HG03095 (cell line): ENCODE measurements at regions not wholly inside any gene's neighbourhood (a gene's known extent, or its start where the extent isn't known, plus 50 kb on each side); places are given as distances from the start of the nearest gene placed in this dataset.

ENCODE experiments used
- ATAC-seq: cut with Tn5 transposase; IDR thresholded peaks from one replicate; pipeline ENCODE4 v1.9.1; 2021; ENCODE audit warnings: moderate library complexity; ENCODE audit not compliant: unreplicated experiment

DNA sequence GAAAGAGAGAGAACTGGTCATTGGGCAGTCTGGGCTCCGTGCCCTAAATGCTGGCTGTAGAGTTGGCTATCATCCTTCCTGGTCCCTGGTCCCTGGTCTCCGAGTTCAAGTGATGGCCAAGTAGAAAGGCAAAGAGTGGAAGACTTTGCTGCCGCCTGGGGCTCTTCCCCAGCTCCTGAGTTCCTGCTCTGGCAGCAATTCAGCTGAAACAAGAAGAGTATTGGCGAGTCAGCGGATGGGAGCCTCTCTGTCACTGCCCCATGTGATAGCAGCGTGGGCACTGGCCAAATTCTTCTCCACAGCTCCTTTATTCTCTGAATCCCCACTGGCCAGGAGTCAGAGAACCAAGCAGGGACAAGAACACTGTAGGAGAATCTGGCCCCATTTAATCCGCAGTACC is 351.0 kb upstream of the POU3F3 start:
- ATAC-seq: no peak

DNA sequence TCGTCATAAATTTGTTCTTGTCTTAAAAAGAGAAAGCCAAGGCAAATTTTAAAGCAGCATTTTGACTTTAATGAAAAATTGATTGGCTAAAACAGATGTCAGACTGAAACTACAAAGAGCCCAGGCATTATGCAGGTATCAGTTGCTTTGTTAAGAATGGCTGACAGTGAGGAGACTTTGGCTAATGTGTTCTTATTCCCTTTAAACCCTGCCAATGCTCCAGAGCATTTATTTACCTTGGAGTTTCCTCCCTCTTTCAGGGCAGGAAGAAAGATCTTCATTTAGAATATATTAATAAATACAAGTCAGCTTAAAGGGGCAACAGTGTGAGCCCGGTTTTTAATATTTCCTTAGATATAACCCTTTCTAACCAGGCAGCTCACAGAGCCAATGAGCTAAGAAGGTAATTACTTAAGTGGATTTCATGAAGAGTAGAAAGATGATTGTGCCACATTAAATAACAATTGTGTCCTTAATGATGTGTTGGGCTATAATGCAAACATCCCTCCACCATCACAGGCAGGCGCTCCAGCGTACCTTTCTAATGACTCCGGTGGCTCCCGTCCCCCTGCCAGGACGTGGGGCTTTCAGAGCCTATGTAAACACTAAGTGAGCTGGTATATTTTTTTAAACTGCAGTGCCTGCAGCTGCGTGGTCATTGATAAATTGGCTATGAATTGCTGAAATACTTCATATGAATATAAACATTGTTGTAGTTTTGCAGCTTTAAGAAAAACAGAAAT is 349.4 kb upstream of the POU3F3 start:
- ATAC-seq: no peak

- no peak for ATAC-seq
These were observed 335.7 kb upstream of the POU3F3 start for GRCh38 chr2:104518256-104518655.

DNA sequence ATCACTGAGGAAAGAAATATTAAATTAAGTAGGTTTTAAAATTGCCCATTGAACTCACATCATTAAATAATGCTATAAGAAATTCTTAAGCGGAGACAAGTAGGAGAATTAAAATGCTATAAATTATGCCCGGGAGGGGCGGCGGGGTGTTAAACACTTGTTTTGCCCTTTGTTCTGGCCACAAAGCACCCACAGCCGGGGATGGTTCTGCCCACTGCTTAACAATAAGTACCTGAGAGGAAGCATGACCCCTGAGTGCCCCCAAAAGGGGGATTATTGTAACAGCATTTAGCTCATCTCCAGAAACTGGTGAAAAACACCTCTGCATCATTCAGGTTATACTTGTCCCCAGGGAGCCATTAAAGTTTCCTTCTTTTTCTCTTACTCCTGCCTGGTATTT is 332.7 kb upstream of the POU3F3 start:
- no peak for ATAC-seq

- no peak for ATAC-seq
These were observed 330.0 kb upstream of the POU3F3 start for GRCh38 chr2:104523921-104524320.

GRCh38 chr2:104528101-104528500 is 325.8 kb upstream of the POU3F3 start:
- ATAC-seq: no peak

DNA sequence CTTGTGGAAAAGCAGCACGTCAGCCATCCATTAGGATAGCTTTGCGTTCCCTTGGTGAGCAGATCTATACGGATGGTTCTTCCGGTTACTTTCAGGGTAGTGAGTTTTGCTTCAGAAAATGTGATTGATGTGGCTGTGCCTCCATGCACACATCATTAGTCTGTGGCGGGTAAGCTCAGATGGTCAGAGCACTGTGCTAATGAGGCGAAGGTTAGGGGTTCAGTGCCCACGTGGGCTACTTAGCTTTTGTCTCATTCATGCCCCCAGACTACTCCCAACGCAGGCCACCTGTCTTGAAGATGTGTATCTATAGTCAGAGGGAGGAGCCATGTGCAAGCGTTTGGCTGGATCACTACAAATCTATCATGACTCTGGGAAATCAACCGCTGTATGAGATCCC is 322.8 kb upstream of the POU3F3 start:
- ATAC-seq: no peak

- ATAC-seq: no peak
These were observed 316.8 kb upstream of the POU3F3 start for GRCh38 chr2:104537116-104537515.

DNA sequence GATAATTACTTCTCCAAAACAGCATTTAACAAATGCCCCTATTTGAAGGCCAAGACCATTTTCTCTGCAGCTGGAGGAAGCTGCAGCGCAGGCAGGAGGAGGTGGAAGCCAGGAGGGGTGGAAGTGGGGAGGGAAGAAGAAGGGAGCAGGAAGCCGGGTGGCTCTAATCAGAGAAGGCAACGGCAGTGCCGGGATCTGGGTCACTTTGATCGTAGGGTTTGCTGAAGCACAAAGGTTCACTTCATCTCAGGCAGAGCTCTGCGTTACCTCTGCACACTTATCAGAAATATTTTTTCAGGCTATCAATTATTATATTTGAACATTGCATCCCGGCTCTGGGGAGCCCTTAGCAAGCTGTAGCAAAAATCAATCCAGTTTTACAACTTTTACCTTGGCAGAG is 315.8 kb upstream of the POU3F3 start:
- no peak for ATAC-seq

- no peak for ATAC-seq
These were observed 314.3 kb upstream of the POU3F3 start for GRCh38 chr2:104539649-104540048.

- no peak for ATAC-seq
These were observed 308.9 kb upstream of the POU3F3 start for GRCh38 chr2:104545055-104545454.

GRCh38 chr2:104546537-104546936 is 307.4 kb upstream of the POU3F3 start:
- ATAC-seq: no peak

DNA sequence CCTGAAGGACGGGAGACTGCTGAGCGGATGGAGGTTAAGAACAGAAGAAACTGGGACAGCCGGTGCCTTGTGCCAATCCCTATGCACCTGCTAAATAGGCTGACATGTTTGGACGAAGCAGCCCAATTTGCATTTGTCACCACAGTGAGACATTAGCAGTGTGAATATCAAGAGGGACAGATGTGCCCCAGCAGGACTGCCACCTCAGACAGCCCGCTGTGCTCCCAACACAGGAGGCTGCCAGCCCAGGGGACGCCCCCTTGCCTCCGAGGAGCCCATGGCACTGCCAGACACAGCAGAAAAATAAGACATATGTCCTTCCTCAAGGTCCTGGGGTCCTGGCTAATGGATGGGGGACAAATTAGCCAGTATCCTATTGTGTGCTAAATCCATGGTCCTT is 306.7 kb upstream of the POU3F3 start:
- ATAC-seq: no peak

DNA sequence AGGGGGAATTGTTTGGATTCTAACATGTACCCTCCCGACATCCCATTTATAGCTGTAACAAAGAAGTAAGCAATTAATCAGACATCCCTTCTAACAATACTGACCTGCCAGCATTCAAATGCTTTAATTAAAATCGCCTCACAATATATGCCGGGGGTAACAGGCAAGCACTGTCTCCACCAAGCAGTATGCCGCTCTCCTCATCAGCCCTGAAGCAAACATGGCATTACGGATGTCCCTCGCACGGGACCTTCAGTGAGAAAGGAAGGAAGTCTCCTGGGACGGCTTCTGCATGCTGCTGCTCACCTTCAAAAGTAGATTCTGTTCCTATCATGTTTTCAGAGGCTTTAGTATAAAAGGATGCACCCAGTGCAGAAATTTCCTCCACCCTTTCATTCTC is 292.7 kb upstream of the POU3F3 start:
- no peak for ATAC-seq

- ATAC-seq: no peak
These were observed 291.4 kb upstream of the POU3F3 start for GRCh38 chr2:104562537-104562936.

DNA sequence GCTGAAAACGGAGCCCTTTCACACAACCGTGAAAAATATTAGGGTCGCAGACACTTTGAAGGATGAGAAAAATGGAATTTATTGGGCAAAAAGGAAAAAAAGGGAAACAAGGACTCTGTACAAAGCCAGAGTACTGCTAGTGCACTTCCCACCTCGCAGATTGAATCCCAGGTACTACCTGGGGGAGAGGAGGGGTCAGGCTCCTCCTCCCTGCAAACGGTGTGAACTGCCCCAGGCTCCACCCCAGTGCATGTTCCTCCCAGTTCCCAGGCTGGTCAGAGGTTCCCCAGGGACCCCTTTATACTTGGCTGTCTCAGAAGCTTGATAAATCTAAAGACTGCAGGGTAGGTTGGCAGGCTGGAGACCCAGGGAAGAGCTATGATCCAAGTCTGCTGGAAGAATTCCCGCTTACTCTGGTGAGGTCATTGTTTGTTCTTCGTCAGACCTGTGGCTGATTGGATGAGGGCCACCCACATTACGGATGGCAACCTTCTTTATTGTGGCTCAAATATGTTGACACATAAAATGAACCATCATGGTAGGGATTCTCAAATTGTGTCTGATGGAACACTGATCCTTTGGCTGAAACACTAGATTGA is 290.4 kb upstream of the POU3F3 start:
- ATAC-seq: no peak

DNA sequence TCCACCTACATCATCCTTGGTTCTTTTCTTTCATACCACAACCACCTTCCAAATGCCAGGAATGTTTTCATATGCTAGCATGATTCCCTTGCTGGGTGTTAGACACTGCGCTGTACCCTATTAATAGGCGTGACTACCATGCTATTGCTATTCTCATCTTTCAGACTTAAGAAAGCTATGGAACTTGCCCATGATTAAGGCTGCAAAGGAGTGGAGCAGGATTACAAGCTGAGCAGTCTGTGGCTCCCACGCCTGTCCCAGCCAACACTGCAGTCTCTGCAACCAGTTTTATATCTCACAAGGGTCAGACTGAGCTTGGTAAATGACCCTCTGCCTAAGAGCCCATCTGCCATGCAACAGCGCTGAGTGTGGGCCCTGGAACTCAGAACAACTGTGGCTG is 285.7 kb upstream of the POU3F3 start:
- no peak for ATAC-seq

GRCh38 chr2:104570259-104570658 is 283.7 kb upstream of the POU3F3 start:
- no peak for ATAC-seq

DNA sequence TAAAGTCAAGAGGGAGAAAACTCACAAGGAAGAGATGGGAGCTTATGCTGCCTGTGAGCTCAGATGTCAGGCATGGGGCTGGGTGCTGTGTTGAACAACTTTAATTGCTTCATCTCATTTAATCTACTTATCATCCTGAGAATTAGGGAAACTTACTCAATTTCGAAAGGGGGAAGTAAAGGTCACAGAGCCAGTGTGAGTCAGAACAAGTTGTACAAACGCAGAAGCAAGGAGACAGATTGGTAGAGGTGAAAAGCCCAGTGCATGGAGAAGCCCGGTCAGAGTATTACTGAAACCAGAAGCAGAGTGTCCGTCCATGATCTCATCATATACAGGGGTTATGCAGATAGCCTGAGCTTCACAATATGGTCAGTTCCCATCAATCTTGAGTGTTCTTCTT is 281.1 kb upstream of the POU3F3 start:
- ATAC-seq: no peak

GRCh38 chr2:104574367-104574766 is 279.5 kb upstream of the POU3F3 start:
- ATAC-seq: no peak

DNA sequence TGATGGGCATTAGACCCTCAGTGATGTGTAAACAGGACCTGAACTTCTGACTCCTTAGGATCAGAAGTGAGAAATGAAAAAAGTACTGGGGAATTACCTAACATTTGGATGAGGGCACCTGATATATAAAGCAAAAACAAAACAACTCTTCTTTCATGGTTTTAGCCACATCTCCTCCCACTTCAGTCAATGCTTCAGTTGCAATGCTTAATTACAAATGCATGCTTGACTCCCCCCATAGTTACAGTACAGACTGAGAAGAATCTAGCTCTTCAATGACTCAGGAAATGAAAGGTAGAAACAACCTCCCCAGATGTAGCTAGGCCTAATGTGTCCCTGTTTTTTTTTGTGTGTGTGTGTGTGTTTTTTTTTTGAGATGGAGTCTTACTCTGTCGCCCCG is 276.8 kb upstream of the POU3F3 start:
- ATAC-seq: no peak

GRCh38 chr2:104582471-104582870 is 271.4 kb upstream of the POU3F3 start:
- no peak for ATAC-seq

DNA sequence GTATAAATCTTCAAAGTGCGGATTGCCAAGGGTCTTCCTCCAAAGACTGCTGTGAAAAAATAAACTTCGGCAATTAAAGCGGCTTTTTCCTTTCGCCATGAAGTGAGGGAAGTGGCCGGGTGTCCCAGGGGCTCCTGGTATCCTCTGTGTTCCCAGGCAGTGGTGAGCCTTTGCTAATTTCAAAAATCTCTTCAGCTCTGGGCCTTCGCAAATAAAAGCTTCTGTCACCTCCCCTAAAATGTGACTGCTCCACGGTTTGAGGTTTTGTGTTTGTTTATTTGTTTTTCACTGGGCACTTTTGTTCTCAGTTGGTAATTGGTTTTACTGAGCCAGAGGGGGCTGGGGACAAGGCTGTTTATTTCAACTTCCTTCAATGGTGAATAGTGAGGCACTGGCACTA is 270.1 kb upstream of the POU3F3 start:
- no peak for ATAC-seq
